Liver (tissue), 8 donors: ENCODE measurements at regions not wholly inside any gene's neighbourhood (a gene's known extent, or its start where the extent isn't known, plus 50 kb on each side); places are given as distances from the start of the nearest gene placed in this dataset.

Source experiments
- DNase-seq: peaks from one replicate; pipeline ENCODE4 v3.0.0-alpha.2; 2017; ENCODE audit warnings: low spot score
- H3K27ac ChIP-seq, 2 donors: one replicate each; pipeline ENCODE4 v1.7.0; 2013; ENCODE audit warnings: inconsistent platforms in 2 of 2, low read length in 2 of 2, control low read depth in 1 of 2, low read depth in 1 of 2, mild to moderate bottlenecking in 1 of 2
- H3K27me3 ChIP-seq, 4 donors: one replicate each; pipeline versions ENCODE4 v1.6.1 to v1.7.0; 2013; ENCODE audit warnings: low read length in 3 of 4, inconsistent platforms in 1 of 4, mild to moderate bottlenecking in 1 of 4, moderate library complexity in 1 of 4; ENCODE audit not compliant: control insufficient read depth in 4 of 4, insufficient read depth in 4 of 4
- H3K36me3 ChIP-seq, 4 donors: one replicate each; pipeline versions ENCODE4 v1.6.1 to v1.7.0; 2013; ENCODE audit warnings: low read length in 3 of 4, mild to moderate bottlenecking in 3 of 4, low read depth in 1 of 4, moderate library complexity in 1 of 4; ENCODE audit not compliant: control insufficient read depth in 4 of 4, insufficient read depth in 3 of 4
- H3K4me1 ChIP-seq, 4 donors: one replicate each; pipeline versions ENCODE4 v1.6.1 to v1.7.0; 2013; ENCODE audit warnings: low read length in 3 of 4, mild to moderate bottlenecking in 3 of 4, moderate library complexity in 1 of 4; ENCODE audit not compliant: control insufficient read depth in 4 of 4, insufficient read depth in 4 of 4
- H3K4me3 ChIP-seq, 3 donors: one replicate each; pipeline versions ENCODE4 v1.6.1 to v1.7.0; 2013; ENCODE audit warnings: low read length in 3 of 3, control low read depth in 1 of 3, low read depth in 1 of 3, mild to moderate bottlenecking in 1 of 3
- H3K9ac ChIP-seq, 2 donors: one replicate each; pipeline ENCODE4 v1.7.0; 2013; ENCODE audit warnings: low read length in 2 of 2, mild to moderate bottlenecking in 2 of 2, moderate library complexity in 2 of 2, control low read depth in 1 of 2, low read depth in 1 of 2
- H3K9me3 ChIP-seq, 4 donors: one replicate each; pipeline versions ENCODE4 v1.6.1 to v1.7.0; 2013; ENCODE audit warnings: low read length in 3 of 4; ENCODE audit not compliant: control insufficient read depth in 4 of 4
- CTCF ChIP-seq: fragments of 150-350 bp; IDR thresholded peaks from 2 replicates; pipeline ENCODE4 v1.5.1; 2017; ENCODE audit warnings: improper control_type of control experiment, low read depth, low read length; ENCODE audit not compliant: missing input control
- EGR1 ChIP-seq, 2 donors: IDR thresholded peaks; 2 replicates each; pipeline ENCODE4 v1.6.1; 2016 to 2018; ENCODE audit warnings: antibody characterized with exemption in 2 of 2, low read depth in 2 of 2
- FOXA2 ChIP-seq: IDR thresholded peaks from 2 replicates; pipeline ENCODE4 v1.6.1; 2016; ENCODE audit warnings: antibody characterized with exemption
- GABPA ChIP-seq, 2 donors: IDR thresholded peaks in 1 of 2; conservative IDR thresholded peaks in 1 of 2; 2 replicates each; pipeline ENCODE4 v1.6.1; 2016; ENCODE audit warnings: antibody characterized with exemption in 2 of 2, mild to moderate bottlenecking in 1 of 2, moderate library complexity in 1 of 2
- JUND ChIP-seq, 2 donors: IDR thresholded peaks; 2 replicates each; pipeline ENCODE4 v1.6.1; 2016; ENCODE audit warnings: antibody characterized with exemption in 2 of 2
- MAX ChIP-seq: IDR thresholded peaks from 2 replicates; pipeline ENCODE4 v1.6.1; 2016; ENCODE audit warnings: antibody characterized with exemption
- NR2F2 ChIP-seq: IDR thresholded peaks from 2 replicates; pipeline ENCODE4 v1.6.1; 2016; ENCODE audit warnings: antibody characterized with exemption
- REST ChIP-seq: IDR thresholded peaks from 2 replicates; pipeline ENCODE4 v1.6.1; 2016; ENCODE audit warnings: antibody characterized with exemption, mild to moderate bottlenecking
- RXRA ChIP-seq, 2 donors: IDR thresholded peaks; 2 replicates each; pipeline ENCODE4 v1.6.1; 2017 to 2018; ENCODE audit warnings: antibody characterized with exemption in 2 of 2, mild to moderate bottlenecking in 1 of 2
- SP1 ChIP-seq: IDR thresholded peaks from 2 replicates; pipeline ENCODE4 v1.6.1; 2018; ENCODE audit warnings: antibody characterized with exemption, mild to moderate bottlenecking
- TAF1 ChIP-seq: conservative IDR thresholded peaks from 2 replicates; pipeline ENCODE4 v1.6.1; 2016; ENCODE audit warnings: antibody characterized with exemption, mild to moderate bottlenecking
- ZBTB33 ChIP-seq: IDR thresholded peaks from 2 replicates; pipeline ENCODE4 v1.6.1; 2016; ENCODE audit warnings: antibody characterized with exemption
- WGBS: extraction: QIAGEN DNeasy Blood & Tissue Kit; methylation state at CpG from one replicate; pipeline ENCODE4 v1.1.7; 2013; 5-methylcytosine and 5-hydroxymethylcytosine counted together
- donor health status: healthy.
- donor health status: healthy.
- donor health status: healthy.
- donor health status: healthy.
- donor health status: healthy.

- H3K4me1 ChIP-seq = peaks cover 0 to 4% (median 0%) of the 10 kb centered on the region in 4 donors
- H3K9me3 ChIP-seq = peaks cover 0 to 3% (median 0%) of the 10 kb centered on the region in 4 donors
- no peak overlapping the region for H3K27ac ChIP-seq
- DNase-seq = no peak
- no peak overlapping the region for H3K9ac ChIP-seq
- TF ChIP-seq NR2F2 (no peak), EGR1 (IDR thresholded peaks at IDR 0.05; ENCODE audit: low read depth in 2 of 2) (no peak), GABPA (IDR thresholded peaks at IDR 0.05 in 1 of 2, conservative IDR thresholded peaks at IDR 0.05 in 1 of 2) (no peak), ZBTB33 (no peak), TAF1 (no peak), SP1 (no peak), CTCF (no peak)
- H3K27me3 ChIP-seq = peaks cover 0 to 5% (median 4%) of the 10 kb centered on the region in 4 donors
- no peaks in the 10 kb centered on the region for H3K36me3 ChIP-seq
- H3K4me3 ChIP-seq = no peak overlapping the region
- WGBS = 77% methylated on average over 24 of the region's 24 CpGs
Observed at GRCh38 chr4:1523907-1524636, 117.8 kb upstream of the NKX1-1 start.

GRCh38 chr4:1523506-1523905 lies 117.3 kb upstream of the NKX1-1 start:
- peaks cover 0 to 7% (median 4%) of the 10 kb centered on the region in 4 donors for H3K27me3 ChIP-seq

More at GRCh38 chr4:1523506-1523905, 117.3 kb upstream of the NKX1-1 start:
- Histone ChIP-seq H3K4me1 (peaks cover 0 to 4% (median 0%) of the 10 kb centered on the region in 4 donors), H3K4me3 (no peak overlapping the region), H3K36me3 (no peaks in the 10 kb centered on the region), H3K9me3 (peaks cover 0 to 3% (median 0%) of the 10 kb centered on the region in 4 donors), H3K27ac (no peak overlapping the region), H3K9ac (no peak overlapping the region)
- no peak for TF ChIP-seq JUND (IDR thresholded peaks at IDR 0.05)
- no peak for TF ChIP-seq REST
- no peak for TF ChIP-seq TAF1
- no peak for TF ChIP-seq FOXA2
- TF ChIP-seq MAX = no peak
- no peak for TF ChIP-seq RXRA (IDR thresholded peaks at IDR 0.05)
- DNase-seq = no peak
- 46% methylated on average over 4 of the region's 4 CpGs for WGBS
